GM21737 (cell line): ENCODE measurements at regions not wholly inside any gene's neighbourhood (a gene's known extent, or its start where the extent isn't known, plus 50 kb on each side); places are given as distances from the start of the nearest gene placed in this dataset.

Experiments used
- ATAC-seq: cut with Tn5 transposase; IDR thresholded peaks from one replicate; pipeline ENCODE4 v1.9.1; 2021; ENCODE audit warnings: mild to moderate bottlenecking, moderate library complexity; ENCODE audit not compliant: unreplicated experiment

DNA sequence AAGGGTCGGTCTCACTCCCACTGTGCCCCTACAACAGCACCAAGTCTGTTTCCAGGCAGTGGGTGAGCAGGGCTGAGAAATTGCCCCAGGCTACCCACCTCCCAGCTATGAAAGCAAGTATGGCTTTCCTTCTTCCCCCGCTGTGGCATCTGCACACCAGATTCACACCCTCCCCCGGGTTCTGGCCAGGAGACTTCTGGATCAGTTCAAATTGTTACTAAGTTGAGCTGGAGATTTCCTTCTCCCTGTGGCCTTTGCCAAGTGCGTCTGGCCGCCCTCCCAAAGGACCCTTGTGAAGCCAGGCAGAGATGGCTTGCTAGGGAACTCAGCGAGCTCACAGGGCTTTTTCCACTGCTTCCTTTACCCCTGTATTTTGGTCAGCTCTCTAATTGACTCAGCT is 555.4 kb downstream of the SH2D4B start:
- no peak for ATAC-seq

DNA sequence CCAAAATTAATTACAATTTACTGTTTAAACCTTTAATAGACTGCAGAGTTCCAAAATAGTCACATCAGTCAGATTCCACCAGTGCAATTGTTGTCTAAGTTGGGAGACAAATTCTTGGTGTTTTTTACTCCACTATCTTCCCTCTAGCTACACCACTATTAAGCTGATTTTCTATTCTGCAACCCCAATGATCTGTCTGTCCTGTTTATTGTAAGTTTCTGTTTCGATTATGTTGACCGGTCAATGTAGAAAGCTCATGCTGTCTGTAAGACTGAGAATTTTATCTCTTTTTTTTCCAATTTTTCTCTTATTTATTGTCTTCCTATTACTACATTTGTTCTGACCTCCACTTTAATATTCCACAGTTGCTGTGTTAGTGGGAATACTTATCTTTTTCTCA is 557.5 kb downstream of the SH2D4B start:
- ATAC-seq: no peak

- no peak for ATAC-seq
Measured at GRCh38 chr10:81096558-81096957, 558.9 kb downstream of the SH2D4B start.

- no peak for ATAC-seq
Measured at GRCh38 chr10:81101062-81101461, 563.4 kb downstream of the SH2D4B start.

DNA sequence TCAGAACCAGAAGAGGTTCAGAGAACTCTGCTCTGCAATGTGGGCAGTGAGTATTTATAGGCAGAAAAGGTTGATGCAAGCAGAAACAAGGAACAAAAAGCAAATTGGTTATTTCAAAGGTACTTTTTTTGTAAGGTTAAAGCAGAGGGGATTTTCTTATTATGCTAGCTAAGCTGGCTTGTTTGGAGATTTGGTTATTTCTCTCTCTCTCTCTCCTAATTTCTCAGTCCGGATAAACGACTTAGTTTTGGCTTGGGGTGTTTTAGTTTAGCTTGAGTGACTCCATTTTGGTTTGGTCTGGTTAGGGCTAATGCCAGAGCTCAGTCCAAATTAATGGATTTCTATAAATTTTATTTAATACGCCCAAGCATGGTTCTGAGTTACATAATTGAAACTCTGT is 566.8 kb downstream of the SH2D4B start:
- ATAC-seq: no peak

DNA sequence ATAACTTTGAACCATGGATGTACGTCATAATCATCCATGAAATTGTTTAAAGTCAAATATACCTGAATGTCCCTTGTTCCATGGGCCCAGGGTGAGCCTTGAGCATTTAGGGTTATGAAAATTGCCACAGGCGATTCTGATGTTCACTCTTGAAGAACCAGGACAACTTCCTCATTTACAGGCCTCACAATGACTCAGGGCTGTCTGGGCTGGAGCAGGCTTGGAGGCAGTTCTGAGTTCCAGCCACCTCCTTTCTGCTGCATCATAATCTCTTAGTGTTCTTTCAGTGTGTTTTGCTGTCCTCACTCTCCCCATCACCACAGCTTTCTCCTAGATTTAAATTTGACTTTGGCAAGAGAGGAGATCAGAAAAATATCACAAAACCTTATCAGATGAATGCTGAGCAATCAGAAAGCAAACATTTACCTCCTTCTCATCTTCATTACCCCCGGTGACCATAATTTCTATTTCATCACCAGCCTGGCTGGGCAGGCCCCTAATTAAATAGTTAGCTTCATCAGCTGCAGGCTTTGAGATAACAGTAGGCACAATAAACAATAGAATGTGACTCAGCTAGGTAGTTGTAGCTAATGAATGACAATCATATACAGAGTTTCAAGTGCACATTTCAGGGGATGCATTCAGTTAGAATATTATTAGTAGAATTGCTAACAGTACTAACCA is 571.0 kb downstream of the SH2D4B start:
- peak; percentile 77 for ATAC-seq

DNA sequence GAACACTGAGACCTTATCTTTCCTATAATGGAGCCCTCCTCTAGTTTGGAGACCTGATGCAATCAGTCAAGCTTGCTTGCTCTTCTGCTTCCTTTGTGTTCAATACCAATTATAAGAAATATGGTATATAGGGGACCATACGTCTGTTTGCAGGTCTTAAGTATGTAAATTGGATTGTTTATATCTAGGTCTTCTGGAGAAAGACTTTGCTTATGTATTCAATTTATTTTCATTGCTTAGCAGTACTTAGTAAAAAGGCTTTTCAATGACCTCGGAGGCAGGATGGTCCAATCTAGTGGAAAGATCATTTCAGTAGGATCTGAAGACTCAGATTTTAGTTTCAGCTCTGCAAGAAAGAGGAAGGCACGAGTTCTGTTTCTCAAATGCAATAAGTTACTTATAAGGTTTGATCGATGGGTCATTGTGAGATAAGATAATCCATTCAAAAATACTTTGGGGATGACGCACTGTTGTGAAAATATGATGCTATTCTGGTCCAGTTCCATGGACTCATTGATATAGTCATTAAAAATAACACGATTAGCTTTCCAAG is 571.6 kb downstream of the SH2D4B start:
- ATAC-seq: no peak

DNA sequence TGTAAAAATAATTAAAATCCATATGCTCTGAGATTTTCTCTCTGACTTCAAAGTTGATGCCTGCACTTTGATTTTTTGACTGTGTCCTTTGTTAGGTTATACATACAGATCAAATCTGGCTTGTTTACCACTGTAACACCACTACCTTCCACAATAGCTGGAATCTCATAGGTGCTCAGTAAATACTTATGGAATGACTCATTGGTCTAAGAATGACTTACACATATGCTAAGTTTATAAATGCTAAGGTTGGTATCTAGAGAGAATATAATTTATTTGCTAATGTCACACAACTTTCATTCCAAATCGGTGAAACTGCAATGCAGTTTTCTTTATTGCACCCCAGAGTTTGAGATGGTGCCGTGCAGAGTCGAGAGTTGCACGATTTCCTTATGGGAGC is 578.5 kb downstream of the SH2D4B start:
- no peak for ATAC-seq

GRCh38 chr10:81116990-81117389 is 579.3 kb downstream of the SH2D4B start:
- no peak for ATAC-seq

DNA sequence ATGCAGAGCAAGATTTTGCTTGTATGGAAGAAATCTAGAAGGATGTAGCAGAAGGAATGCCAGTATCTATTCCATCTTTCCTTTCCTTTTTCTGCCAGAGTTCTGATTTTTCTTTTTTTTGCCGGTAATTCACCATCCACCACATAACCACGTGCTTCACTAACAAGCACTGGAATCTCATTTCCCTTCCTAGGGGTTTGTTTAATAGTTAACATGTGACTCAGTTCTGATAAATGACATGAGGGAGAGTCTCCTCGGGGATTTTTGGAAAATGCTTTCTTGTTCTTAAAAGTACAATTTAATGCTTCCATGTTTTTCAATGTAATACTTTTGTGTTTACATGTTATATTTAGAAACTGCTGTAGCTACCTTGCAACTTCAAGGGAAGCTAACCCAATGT is 590.2 kb downstream of the SH2D4B start:
- ATAC-seq: no peak

GRCh38 chr10:81130014-81130413 is 592.3 kb downstream of the SH2D4B start:
- no peak for ATAC-seq

DNA sequence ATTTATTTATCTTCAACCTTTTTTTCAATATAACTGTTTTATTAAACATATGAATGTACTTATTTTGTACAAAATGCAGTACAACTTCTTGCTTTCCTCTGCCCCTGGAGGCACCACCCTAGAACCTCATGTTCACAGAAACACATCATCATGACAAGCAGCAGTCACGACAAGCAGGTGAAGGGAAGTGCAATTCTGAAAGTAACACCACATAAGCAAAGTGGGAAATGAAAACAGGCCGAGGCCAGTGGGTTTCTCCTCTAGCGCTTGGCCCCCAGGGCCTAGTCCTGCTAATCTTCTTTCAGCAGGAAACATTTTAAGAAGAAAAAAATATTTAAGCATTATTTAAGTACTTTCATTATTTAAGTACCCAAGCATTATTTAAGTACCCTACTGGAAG is 598.1 kb downstream of the SH2D4B start:
- peak; percentile 75 for ATAC-seq

DNA sequence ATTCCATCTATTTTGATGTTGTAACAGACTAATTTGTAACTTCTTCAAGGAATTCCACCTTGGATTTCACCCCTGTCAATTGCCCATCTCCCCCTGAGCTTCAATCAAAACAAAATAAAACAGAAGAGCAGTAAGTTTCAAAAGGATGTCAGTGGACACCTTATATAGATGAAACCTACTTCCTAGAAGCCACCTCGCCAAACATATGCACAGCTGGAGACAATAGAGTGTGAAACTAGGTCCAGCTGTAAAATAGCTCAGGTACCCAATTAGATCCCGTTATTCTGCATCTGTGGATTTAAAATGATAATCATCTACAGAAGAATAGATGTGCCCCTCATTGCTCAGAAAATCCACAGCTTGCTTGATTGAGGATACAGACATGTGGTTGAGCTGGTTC is 598.6 kb downstream of the SH2D4B start:
- no peak for ATAC-seq

DNA sequence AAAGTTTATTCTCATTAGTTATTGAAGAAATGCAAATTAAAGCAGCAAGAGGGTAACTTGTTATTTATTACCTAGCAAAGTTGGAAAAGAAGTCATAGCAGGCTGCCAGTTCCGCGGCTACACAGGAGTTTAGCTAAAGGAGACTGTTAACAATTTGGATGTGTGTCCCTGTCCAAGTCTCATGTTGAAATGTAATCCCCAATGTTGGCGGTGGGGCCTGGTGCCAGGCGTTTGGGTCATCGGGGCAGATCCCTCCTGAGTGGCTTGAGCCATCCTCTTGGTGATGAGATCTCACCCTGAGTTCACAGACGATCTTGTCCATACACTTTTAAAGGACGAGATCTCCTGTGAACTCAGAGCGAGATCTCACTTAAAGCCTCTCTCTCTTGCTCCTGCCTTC is 608.3 kb downstream of the SH2D4B start:
- ATAC-seq: no peak

GRCh38 chr10:81146436-81146835 is 608.7 kb downstream of the SH2D4B start:
- ATAC-seq: no peak

DNA sequence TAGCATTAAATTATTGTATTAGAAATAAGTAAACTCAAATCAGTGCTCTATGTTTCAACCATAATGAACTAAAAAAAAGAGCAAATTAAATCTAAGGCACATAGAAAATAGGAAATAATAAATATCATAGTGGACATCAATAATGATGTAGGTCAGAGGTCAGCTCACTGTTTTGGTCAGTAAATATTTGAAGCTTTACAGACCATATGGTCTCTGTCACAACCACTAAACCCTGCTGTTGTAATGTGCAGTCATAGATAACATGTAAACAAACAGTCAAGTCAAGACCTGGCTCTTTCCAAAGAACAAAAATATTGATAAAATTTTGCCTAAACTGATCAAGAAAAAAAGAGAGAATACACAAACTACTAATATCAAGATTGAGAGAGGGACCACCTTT is 615.0 kb downstream of the SH2D4B start:
- ATAC-seq: no peak

GRCh38 chr10:81157681-81158080 is 620.0 kb downstream of the SH2D4B start:
- no peak for ATAC-seq

- ATAC-seq: no peak
Measured at GRCh38 chr10:81177651-81178244, 640.0 kb downstream of the SH2D4B start.

DNA sequence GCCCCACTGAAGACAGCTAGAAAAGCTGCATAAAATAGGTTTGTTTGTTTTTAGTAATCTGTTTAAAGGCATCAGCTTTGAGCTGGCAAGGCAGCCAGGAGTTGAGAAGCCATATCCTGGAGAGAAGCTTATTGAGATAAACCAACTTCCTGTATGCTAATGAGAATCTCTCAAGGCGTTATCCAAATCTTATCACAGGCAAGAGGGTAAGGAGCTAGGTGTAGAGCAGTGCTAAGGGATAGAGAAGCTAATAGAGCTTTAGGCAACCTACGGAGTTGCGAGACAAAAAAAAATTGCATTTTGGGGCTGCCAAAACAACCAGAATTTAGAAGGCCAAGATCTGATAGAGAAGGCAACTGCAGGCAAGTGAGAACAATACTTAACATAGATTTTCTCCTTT is 641.6 kb downstream of the SH2D4B start:
- ATAC-seq: no peak

GRCh38 chr10:81179805-81180452 is 642.2 kb downstream of the SH2D4B start:
- no peak for ATAC-seq

- no peak for ATAC-seq
Measured at GRCh38 chr10:81182296-81182695, 644.6 kb downstream of the SH2D4B start.

GRCh38 chr10:81192221-81192788 is 654.6 kb downstream of the SH2D4B start:
- no peak for ATAC-seq
